IPS-18c (cell line): ENCODE measurements at regions not wholly inside any gene's neighbourhood (a gene's known extent, or its start where the extent isn't known, plus 50 kb on each side); places are given as distances from the start of the nearest gene placed in this dataset.

Source experiments
- H3K4me3 ChIP-seq: 2 replicates; pipeline ENCODE4 v1.7.0; 2013; ENCODE audit warnings: low read depth, mild to moderate bottlenecking, low read length, moderate library complexity; ENCODE audit not compliant: insufficient read depth
- H3K9me3 ChIP-seq: one replicate; pipeline ENCODE4 v1.6.1; 2013; ENCODE audit warnings: mild to moderate bottlenecking, low read length, moderate library complexity; ENCODE audit not compliant: control insufficient read depth, insufficient read depth

DNA sequence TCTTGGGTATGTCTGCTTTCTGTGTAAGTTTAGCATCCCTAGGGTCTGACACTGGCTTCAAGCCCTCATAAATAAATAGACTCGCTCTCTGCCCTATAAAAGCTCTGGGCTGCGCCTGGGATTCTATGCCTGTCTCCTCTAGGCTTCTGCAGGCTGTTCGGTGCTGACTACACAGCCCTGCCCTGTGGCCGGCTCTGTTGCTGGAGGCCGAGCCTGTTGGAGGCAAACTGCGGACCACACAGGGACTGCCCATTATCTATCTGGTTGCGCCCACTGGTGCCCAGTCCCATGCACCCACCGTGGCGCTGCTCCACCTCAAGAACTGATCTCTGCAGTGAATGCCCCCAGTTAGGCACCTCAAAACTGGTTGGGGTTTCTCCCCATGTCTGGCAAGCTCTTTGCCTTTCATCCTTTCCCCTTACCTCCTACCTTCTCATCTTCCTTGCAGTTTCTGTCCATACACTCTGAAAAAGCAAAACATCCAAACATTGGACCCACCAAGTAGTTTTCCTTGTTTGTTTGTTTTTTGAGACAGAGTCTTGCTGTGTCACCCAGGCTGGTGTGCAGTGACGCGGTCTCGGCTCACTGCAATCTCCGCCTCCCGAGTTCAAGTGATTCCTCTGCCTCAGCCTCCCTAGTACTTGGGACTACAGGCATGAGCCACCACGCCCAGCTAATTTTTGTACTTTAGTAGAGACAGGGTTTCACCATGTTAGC lies 207.2 kb downstream of the ERCC6L2 start:
- Histone ChIP-seq H3K4me3 (no peak overlapping the region), H3K9me3 (no peaks in the 10 kb centered on the region)

DNA sequence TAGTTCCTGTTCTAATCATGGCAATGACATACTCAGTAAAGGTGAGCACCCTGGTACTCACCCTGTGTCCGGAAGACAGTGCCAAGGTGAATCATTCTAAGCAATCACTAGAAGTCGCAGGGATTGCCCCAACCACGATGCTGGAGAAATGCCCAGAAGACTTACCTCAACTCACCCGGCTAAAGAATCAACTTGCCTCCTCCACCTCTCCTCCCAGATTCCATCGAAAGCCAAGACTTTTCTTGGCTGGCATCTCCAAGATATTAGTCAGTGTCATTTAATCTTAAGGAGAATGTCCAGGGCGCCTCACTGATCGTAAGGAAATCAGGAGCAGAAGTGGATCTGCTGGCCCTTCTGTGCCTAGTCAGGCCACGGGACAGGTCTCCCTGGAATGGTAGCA lies 204.9 kb downstream of the ERCC6L2 start:
- no peaks in the 10 kb centered on the region for H3K9me3 ChIP-seq
- H3K4me3 ChIP-seq: no peak overlapping the region

DNA sequence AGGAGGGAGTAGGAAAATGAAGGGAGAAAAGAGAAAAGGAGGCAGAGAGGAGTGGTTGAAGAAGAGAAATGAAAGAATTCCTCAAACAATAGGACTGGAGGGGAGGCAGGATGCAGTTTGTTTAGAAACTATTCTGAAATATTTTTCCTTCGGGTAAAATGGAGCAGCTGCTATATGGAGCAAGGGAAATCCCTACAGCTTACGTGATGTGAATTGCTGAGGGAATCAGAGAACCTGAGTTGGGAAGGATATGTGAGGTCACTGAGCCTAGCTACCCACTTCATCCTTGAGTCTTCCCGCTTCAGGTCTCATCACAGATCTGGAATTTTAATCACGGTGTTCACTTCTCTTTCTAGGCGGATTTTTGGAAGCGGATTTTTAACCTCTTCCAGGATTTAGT lies 204.3 kb downstream of the ERCC6L2 start:
- no peak overlapping the region for H3K4me3 ChIP-seq
- no peaks in the 10 kb centered on the region for H3K9me3 ChIP-seq

GRCh38 chr9:96078897-96079490 lies 203.5 kb downstream of the ERCC6L2 start:
- no peak overlapping the region for H3K4me3 ChIP-seq
- H3K9me3 ChIP-seq: no peaks in the 10 kb centered on the region

DNA sequence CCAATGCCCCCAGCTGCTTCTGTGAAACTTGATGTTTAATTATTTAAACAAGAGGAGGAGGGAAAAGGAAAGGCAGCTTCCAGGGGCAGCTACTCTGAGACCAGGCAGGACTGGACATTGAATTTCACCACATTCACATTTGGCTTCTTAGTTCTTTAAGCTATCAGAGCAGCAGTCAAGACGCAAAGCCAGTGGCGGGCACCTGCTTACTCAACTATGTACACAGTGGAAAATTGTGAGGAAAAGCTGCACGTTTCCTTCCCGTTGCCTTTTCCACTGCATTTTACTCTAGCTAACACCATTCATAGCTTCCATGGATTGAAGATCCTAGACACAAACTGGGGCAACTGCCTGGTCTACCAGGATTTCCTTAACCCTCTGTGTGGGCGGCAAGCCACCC lies 200.3 kb downstream of the ERCC6L2 start:
- Histone ChIP-seq H3K4me3 (no peak overlapping the region), H3K9me3 (no peaks in the 10 kb centered on the region)

GRCh38 chr9:96075111-96075510 lies 199.6 kb downstream of the ERCC6L2 start:
- H3K4me3 ChIP-seq: no peak overlapping the region

GRCh38 chr9:96073531-96074480 lies 198.3 kb downstream of the ERCC6L2 start:
- no peaks in the 10 kb centered on the region for H3K9me3 ChIP-seq
- H3K4me3 ChIP-seq: no peak overlapping the region

More at GRCh38 chr9:96075111-96075510, 199.6 kb downstream of the ERCC6L2 start:
- no peaks in the 10 kb centered on the region for H3K9me3 ChIP-seq

GRCh38 chr9:96072930-96073329 lies 197.4 kb downstream of the ERCC6L2 start:
- no peak overlapping the region for H3K4me3 ChIP-seq
- H3K9me3 ChIP-seq: no peaks in the 10 kb centered on the region

GRCh38 chr9:96071815-96072124 lies 196.3 kb downstream of the ERCC6L2 start:
- H3K4me3 ChIP-seq: no peak overlapping the region
- H3K9me3 ChIP-seq: no peaks in the 10 kb centered on the region

- Histone ChIP-seq H3K4me3 (no peak overlapping the region), H3K9me3 (no peaks in the 10 kb centered on the region)
These were observed 195.8 kb downstream of the ERCC6L2 start for GRCh38 chr9:96071076-96071814.

GRCh38 chr9:96069629-96070220 lies 194.2 kb downstream of the ERCC6L2 start:
- H3K9me3 ChIP-seq: no peaks in the 10 kb centered on the region
- H3K4me3 ChIP-seq: no peak overlapping the region

DNA sequence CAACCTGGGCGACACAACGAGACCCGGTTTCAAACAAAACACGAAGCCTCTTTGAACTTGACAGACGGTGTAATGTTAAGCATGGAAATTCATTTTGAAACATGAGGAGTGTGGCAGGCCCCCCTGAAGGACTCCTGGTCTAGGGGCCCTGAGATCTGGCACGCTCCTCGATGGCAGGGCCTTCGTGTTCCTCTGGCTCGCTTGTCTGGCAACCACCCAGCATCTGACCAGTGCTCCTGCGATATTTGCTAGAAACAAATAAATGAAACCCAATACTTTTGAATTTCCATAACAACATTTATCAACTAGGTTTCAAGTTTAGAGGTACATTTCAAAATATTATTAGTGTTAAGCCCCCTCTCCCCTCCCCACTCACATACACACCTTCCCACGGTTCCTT lies 193.0 kb downstream of the ERCC6L2 start:
- no peak overlapping the region for H3K4me3 ChIP-seq
- H3K9me3 ChIP-seq: no peaks in the 10 kb centered on the region

DNA sequence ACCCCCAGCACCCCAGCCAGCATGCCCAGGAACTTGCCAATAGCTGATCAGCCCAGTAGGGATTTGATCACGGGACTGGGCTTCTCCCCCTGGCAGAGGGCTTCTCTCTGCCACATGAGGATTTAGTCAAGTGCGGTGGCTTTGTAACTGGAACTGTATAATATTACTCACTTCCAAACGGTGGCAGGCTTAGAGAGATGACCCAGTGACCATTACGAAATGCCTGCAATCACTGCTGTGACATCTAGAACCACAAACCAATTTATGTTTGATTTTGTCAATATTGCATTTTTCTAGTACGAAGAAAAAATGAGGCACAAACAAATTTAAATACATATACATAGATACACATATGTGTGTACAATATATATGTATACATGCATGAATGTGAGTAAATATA lies 192.1 kb downstream of the ERCC6L2 start:
- no peaks in the 10 kb centered on the region for H3K9me3 ChIP-seq
- no peak overlapping the region for H3K4me3 ChIP-seq

DNA sequence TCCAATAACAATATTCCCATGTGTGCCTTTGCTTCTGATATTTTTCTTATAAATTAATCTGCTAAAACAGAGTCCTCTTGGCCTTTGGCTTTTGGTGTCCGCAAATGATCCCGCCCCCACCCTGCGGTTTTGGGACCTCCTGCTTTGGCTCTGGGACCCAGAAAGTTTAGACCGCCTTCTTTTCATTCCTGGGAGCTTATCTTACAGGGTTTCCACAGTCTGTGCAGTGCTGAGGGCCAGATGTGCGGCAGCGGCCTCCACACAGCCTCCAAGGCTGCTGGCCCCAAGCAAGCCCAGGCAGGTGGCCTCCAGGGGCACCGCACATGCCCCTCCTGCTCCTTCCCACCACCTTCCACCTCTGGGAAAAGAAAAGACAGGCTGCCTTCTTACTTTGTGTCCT lies 191.5 kb downstream of the ERCC6L2 start:
- Histone ChIP-seq H3K4me3 (no peak overlapping the region), H3K9me3 (no peaks in the 10 kb centered on the region)

DNA sequence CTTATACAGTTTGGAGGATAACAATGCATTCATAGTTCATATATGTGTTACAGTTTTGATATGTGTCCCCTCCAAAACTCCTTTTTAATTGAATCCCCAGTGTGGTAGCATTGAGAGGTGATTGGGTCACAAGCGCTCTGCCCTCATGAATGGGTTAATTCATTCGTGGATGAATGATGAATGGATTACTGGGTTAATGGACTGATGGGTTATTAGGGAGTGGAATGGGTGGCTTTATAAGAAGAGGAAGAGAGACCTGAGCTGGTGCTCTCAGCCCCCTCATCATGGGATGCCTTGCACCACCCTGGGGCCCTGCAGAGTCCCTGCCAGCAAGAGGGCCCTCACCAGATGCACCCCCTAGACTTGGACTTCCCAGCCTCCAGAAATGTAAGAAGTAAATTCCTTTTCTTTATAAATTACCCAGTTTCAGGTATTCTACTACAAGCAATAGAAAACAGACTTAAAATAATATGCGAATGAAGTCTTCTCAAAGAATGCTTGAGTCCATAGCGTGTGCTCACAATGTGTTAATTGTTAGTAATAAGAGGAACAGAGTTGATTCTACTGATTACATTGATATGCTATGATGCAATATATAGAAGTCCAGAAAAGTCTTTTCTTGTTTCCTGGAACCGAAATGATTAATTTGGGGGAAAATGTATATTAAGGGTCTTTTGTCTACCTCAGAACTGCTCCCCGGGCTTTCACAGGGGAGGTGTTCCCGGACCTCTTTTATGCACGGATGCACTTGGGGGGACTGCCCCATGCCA lies 190.2 kb downstream of the ERCC6L2 start:
- Histone ChIP-seq H3K4me3 (no peak overlapping the region), H3K9me3 (no peaks in the 10 kb centered on the region)

- Histone ChIP-seq H3K4me3 (no peak overlapping the region), H3K9me3 (no peaks in the 10 kb centered on the region)
These were observed 189.5 kb downstream of the ERCC6L2 start for GRCh38 chr9:96064826-96065481.
